ENCODE measurements at regions not wholly inside any gene's neighbourhood (a gene's known extent, or its start where the extent isn't known, plus 50 kb on each side); places are given as distances from the start of the nearest gene placed in this dataset.

- DNase-seq: no peak
These were observed 49.9 kb upstream of the CXCR4 start for GRCh38 chr2:136167721-136168475.

Measured in NCI-H1092 treated with DMSO at 0.1 percent for 48 hours (cell line).